DLD1 (cell line): ENCODE measurements at regions not wholly inside any gene's neighbourhood (a gene's known extent, or its start where the extent isn't known, plus 50 kb on each side); places are given as distances from the start of the nearest gene placed in this dataset.

ENCODE experiments used
- in situ Hi-C: cut with HindIII; loops from 2 replicates; pipeline ENCODE4 v1.10.0; 2017; ENCODE audit warnings: low sequenced_read_pairs

GRCh38 chr7:28292834-28293526 is 112.4 kb upstream of the JAZF1 start:
- in situ Hi-C loops, result no loop called here

- in situ Hi-C loops, result no loop called here
These were observed 112.9 kb upstream of the JAZF1 start for GRCh38 chr7:28293527-28293835.

- in situ Hi-C loops, result no loop called here
These were observed 115.5 kb upstream of the CREB5 start for GRCh38 chr7:28296571-28297483.

GRCh38 chr7:28297801-28298459 is 114.4 kb upstream of the CREB5 start:
- in situ Hi-C loops, result no loop called here

- in situ Hi-C loops, result no loop called here
These were observed 113.3 kb upstream of the CREB5 start for GRCh38 chr7:28298870-28299518.

- in situ Hi-C loops, result no loop called here
These were observed 112.8 kb upstream of the CREB5 start for GRCh38 chr7:28299556-28299955.

GRCh38 chr7:28300488-28300887 is 111.8 kb upstream of the CREB5 start:
- in situ Hi-C loops, result no loop called here

GRCh38 chr7:28301148-28301641 is 111.1 kb upstream of the CREB5 start:
- in situ Hi-C loops, result no loop called here

- in situ Hi-C loops, result no loop called here
These were observed 108.0 kb upstream of the CREB5 start for GRCh38 chr7:28304290-28304689.

GRCh38 chr7:28309704-28310459 is 102.4 kb upstream of the CREB5 start:
- in situ Hi-C loops, result no loop called here

- in situ Hi-C loops, result no loop called here
These were observed 101.9 kb upstream of the CREB5 start for GRCh38 chr7:28310460-28310848.

- in situ Hi-C loops, result no loop called here
These were observed 100.6 kb upstream of the CREB5 start for GRCh38 chr7:28311670-28312069.

- in situ Hi-C loops, result no loop called here
These were observed 99.4 kb upstream of the CREB5 start for GRCh38 chr7:28312948-28313347.

- in situ Hi-C loops, result no loop called here
These were observed 97.5 kb upstream of the CREB5 start for GRCh38 chr7:28314841-28315240.

- in situ Hi-C loops, result no loop called here
These were observed 96.5 kb upstream of the CREB5 start for GRCh38 chr7:28315565-28316410.

- in situ Hi-C loops, result no loop called here
These were observed 95.8 kb upstream of the CREB5 start for GRCh38 chr7:28316489-28316888.

GRCh38 chr7:28318101-28318762 is 94.1 kb upstream of the CREB5 start:
- in situ Hi-C loops, result no loop called here

- in situ Hi-C loops, result no loop called here
These were observed 88.5 kb upstream of the CREB5 start for GRCh38 chr7:28323833-28324232.

GRCh38 chr7:28328146-28328545 is 84.2 kb upstream of the CREB5 start:
- in situ Hi-C loops, result no loop called here
